Ramos (cell line): ENCODE measurements at regions not wholly inside any gene's neighbourhood (a gene's known extent, or its start where the extent isn't known, plus 50 kb on each side); places are given as distances from the start of the nearest gene placed in this dataset.

Source experiments
- in situ Hi-C: fragments of 300-500 bp; cut with MboI; formaldehyde crosslinking; loops from one replicate; pipeline ENCODE4 v1.14.3; 2022; ENCODE audit warnings: low sequenced_read_pairs; ENCODE audit not compliant: unreplicated experiment

- in situ Hi-C loops = no loop called here
These were observed 234.0 kb upstream of the SP4 start for GRCh38 chr7:21193895-21194294.

GRCh38 chr7:21194936-21195335 lies 232.9 kb upstream of the SP4 start:
- in situ Hi-C loops = no loop called here

GRCh38 chr7:21198921-21199320 lies 229.0 kb upstream of the SP4 start:
- in situ Hi-C loops = no loop called here

- in situ Hi-C loops = no loop called here
These were observed 227.4 kb upstream of the SP4 start for GRCh38 chr7:21200503-21200902.

GRCh38 chr7:21214657-21215056 lies 213.2 kb upstream of the SP4 start:
- in situ Hi-C loops = no loop called here

- in situ Hi-C loops = no loop called here
These were observed 212.6 kb upstream of the SP4 start for GRCh38 chr7:21215307-21215706.

- in situ Hi-C loops = no loop called here
These were observed 210.5 kb upstream of the SP4 start for GRCh38 chr7:21217365-21217764.

- in situ Hi-C loops = no loop called here
These were observed 209.7 kb upstream of the SP4 start for GRCh38 chr7:21218155-21218554.

- in situ Hi-C loops = no loop called here
These were observed 206.8 kb upstream of the SP4 start for GRCh38 chr7:21221130-21221529.

GRCh38 chr7:21238400-21239116 lies 189.3 kb upstream of the SP4 start:
- in situ Hi-C loops = no loop called here

- in situ Hi-C loops = no loop called here
These were observed 184.6 kb upstream of the SP4 start for GRCh38 chr7:21243265-21243664.

- in situ Hi-C loops = no loop called here
These were observed 176.6 kb upstream of the SP4 start for GRCh38 chr7:21251151-21251800.

GRCh38 chr7:21253740-21254687 lies 173.9 kb upstream of the SP4 start:
- in situ Hi-C loops = no loop called here

- in situ Hi-C loops = no loop called here
These were observed 171.5 kb upstream of the SP4 start for GRCh38 chr7:21256310-21256877.

- in situ Hi-C loops = no loop called here
These were observed 166.9 kb upstream of the SP4 start for GRCh38 chr7:21260939-21261338.

- in situ Hi-C loops = no loop called here
These were observed 166.0 kb upstream of the SP4 start for GRCh38 chr7:21261627-21262594.

GRCh38 chr7:21269021-21269420 lies 158.9 kb upstream of the SP4 start:
- in situ Hi-C loops = no loop called here

- in situ Hi-C loops = loop anchor here (25.0 kb wide), 1 partner anchor 736 kb away; no protein-coding TSS in a partner anchor
These were observed 151.3 kb upstream of the SP4 start for GRCh38 chr7:21276471-21277035.

GRCh38 chr7:21278944-21279343 lies 148.9 kb upstream of the SP4 start:
- in situ Hi-C loops = loop anchor here (25.0 kb wide), 1 partner anchor 733 kb away; no protein-coding TSS in a partner anchor
